LoVo (cell line): ENCODE measurements at regions not wholly inside any gene's neighbourhood (a gene's known extent, or its start where the extent isn't known, plus 50 kb on each side); places are given as distances from the start of the nearest gene placed in this dataset.
"Not testable (repeated sequence)": the region's sequence is repeated elsewhere in the genome, so short reads cannot be mapped to it uniquely, and the experiment has no call there.

Experiments
- DNase-seq: peaks from one replicate; pipeline ENCODE4 v3.0.0-alpha.2; 2016; ENCODE audit warnings: low spot score

- DNase-seq = no peak
Observed at GRCh38 chr5:39799242-39799641, 374.5 kb upstream of the DAB2 start.

GRCh38 chr5:39794513-39795210 lies 369.9 kb upstream of the DAB2 start:
- no peak for DNase-seq

- no peak for DNase-seq
Observed at GRCh38 chr5:39785410-39785809, 360.6 kb upstream of the DAB2 start.

GRCh38 chr5:39783756-39784421 lies 359.1 kb upstream of the DAB2 start:
- no peak for DNase-seq

GRCh38 chr5:39780347-39780746 lies 355.6 kb upstream of the DAB2 start:
- DNase-seq = no peak

- no peak for DNase-seq
Observed at GRCh38 chr5:39779831-39780230, 355.1 kb upstream of the DAB2 start.

GRCh38 chr5:39775797-39776365 lies 351.1 kb upstream of the DAB2 start:
- no peak for DNase-seq

GRCh38 chr5:39775086-39775796 lies 350.5 kb upstream of the DAB2 start:
- DNase-seq = no peak

GRCh38 chr5:39774605-39775004 lies 349.8 kb upstream of the DAB2 start:
- DNase-seq = no peak

GRCh38 chr5:39772307-39772706 lies 347.5 kb upstream of the DAB2 start:
- DNase-seq = no peak

GRCh38 chr5:39767916-39768315 lies 343.1 kb upstream of the DAB2 start:
- DNase-seq = no peak

GRCh38 chr5:39765366-39765765 lies 340.6 kb upstream of the DAB2 start:
- DNase-seq = no peak

GRCh38 chr5:39762761-39763160 lies 338.0 kb upstream of the DAB2 start:
- DNase-seq = no peak

GRCh38 chr5:39761199-39761950 lies 336.6 kb upstream of the DAB2 start:
- no peak for DNase-seq

- no peak for DNase-seq
Observed at GRCh38 chr5:39760385-39761198, 335.8 kb upstream of the DAB2 start.

GRCh38 chr5:39759701-39760100 lies 334.9 kb upstream of the DAB2 start:
- DNase-seq = no peak

- DNase-seq = no peak
Observed at GRCh38 chr5:39758426-39758825, 333.6 kb upstream of the DAB2 start.

GRCh38 chr5:39757131-39757530 lies 332.4 kb upstream of the DAB2 start:
- DNase-seq = no peak

GRCh38 chr5:39755986-39756385 lies 331.2 kb upstream of the DAB2 start:
- peak; percentile 75 for DNase-seq

- no peak for DNase-seq
Observed at GRCh38 chr5:39755452-39755851, 330.7 kb upstream of the DAB2 start.

- not testable (repeated sequence) for DNase-seq
Observed at GRCh38 chr5:39753747-39754146, 329.0 kb upstream of the DAB2 start.
